ENCODE measurements at regions not wholly inside any gene's neighbourhood (a gene's known extent, or its start where the extent isn't known, plus 50 kb on each side); places are given as distances from the start of the nearest gene placed in this dataset.

GRCh38 chr14:56379956-56380355, 199.6 kb upstream of the TMEM260 start:
- H3K36me3 ChIP-seq: no peaks in the 10 kb centered on the region
- H3K27me3 ChIP-seq: no peaks in the 10 kb centered on the region
- TF ChIP-seq POLR2A (IDR thresholded peaks at IDR 0.05) (no peak), POLR2AphosphoS5 (IDR thresholded peaks at IDR 0.05) (no peak), EP300 (IDR thresholded peaks at IDR 0.05) (no peak), CTCF (IDR thresholded peaks at IDR 0.05) (no peak)
- peak; percentile 78 for ATAC-seq
- H3K9me3 ChIP-seq: peaks cover 0 to 16% (median 0%) of the 10 kb centered on the region in 3 donors
- H3K27ac ChIP-seq: peak overlapping the region in 3 of 4 donors; percentile 1 to 44 (median 37)
- H3K4me3 ChIP-seq: no peak overlapping the region
- H3K4me1 ChIP-seq: peaks cover 5 to 6% (median 5%) of the 10 kb centered on the region in 3 donors
- 70 to 79% methylated on average over 2 of the region's 2 CpGs for WGBS, 2 donors (ENCODE audit: low coverage in 1 of 2)

GRCh38 chr14:56386024-56386423, 193.6 kb upstream of the TMEM260 start:
- Histone ChIP-seq H3K9me3 (peaks cover 0 to 35% (median 0%) of the 10 kb centered on the region in 3 donors), H3K27me3 (no peaks in the 10 kb centered on the region), H3K27ac (no peak overlapping the region), H3K4me3 (no peak overlapping the region), H3K36me3 (no peaks in the 10 kb centered on the region), H3K4me1 (no peaks in the 10 kb centered on the region)
- no peak for ATAC-seq
- TF ChIP-seq POLR2A (IDR thresholded peaks at IDR 0.05): no peak
- no peak for TF ChIP-seq POLR2AphosphoS5 (IDR thresholded peaks at IDR 0.05)
- no peak for TF ChIP-seq CTCF (IDR thresholded peaks at IDR 0.05)
- TF ChIP-seq EP300 (IDR thresholded peaks at IDR 0.05): no peak

- H3K27ac ChIP-seq: no peak overlapping the region
- no peaks in the 10 kb centered on the region for H3K4me1 ChIP-seq
- no peaks in the 10 kb centered on the region for H3K27me3 ChIP-seq
- peaks cover 0 to 15% (median 0%) of the 10 kb centered on the region in 3 donors for H3K9me3 ChIP-seq
- 71 to 73% methylated on average over 1 of the region's 1 CpG for WGBS, 2 donors (ENCODE audit: low coverage in 1 of 2)
- no peak for TF ChIP-seq CTCF (IDR thresholded peaks at IDR 0.05)
- no peak for TF ChIP-seq EP300 (IDR thresholded peaks at IDR 0.05)
- TF ChIP-seq POLR2A (IDR thresholded peaks at IDR 0.05): no peak
- TF ChIP-seq POLR2AphosphoS5 (IDR thresholded peaks at IDR 0.05): no peak
- ATAC-seq: no peak
- H3K4me3 ChIP-seq: no peak overlapping the region
- H3K36me3 ChIP-seq: no peaks in the 10 kb centered on the region
Observed at GRCh38 chr14:56390859-56391258, 188.7 kb upstream of the TMEM260 start.

- Histone ChIP-seq H3K4me3 (no peak overlapping the region), H3K9me3 (no peaks in the 10 kb centered on the region), H3K27ac (no peak overlapping the region), H3K27me3 (no peaks in the 10 kb centered on the region), H3K4me1 (no peaks in the 10 kb centered on the region), H3K36me3 (no peaks in the 10 kb centered on the region)
- ATAC-seq: no peak
- WGBS, 2 donors (ENCODE audit: low coverage in 1 of 2): 68 to 79% methylated on average over 6 of the region's 6 CpGs
- TF ChIP-seq POLR2A (IDR thresholded peaks at IDR 0.05): no peak
- TF ChIP-seq CTCF (IDR thresholded peaks at IDR 0.05): no peak
- no peak for TF ChIP-seq EP300 (IDR thresholded peaks at IDR 0.05)
Observed at GRCh38 chr14:56394826-56395530, 184.6 kb upstream of the TMEM260 start.

GRCh38 chr14:56400109-56400825, 179.3 kb upstream of the TMEM260 start:
- no peak overlapping the region for H3K4me3 ChIP-seq
- no peak for ATAC-seq
- H3K9me3 ChIP-seq: no peaks in the 10 kb centered on the region
- TF ChIP-seq CTCF (IDR thresholded peaks at IDR 0.05) (no peak), POLR2A (IDR thresholded peaks at IDR 0.05) (no peak), EP300 (IDR thresholded peaks at IDR 0.05) (no peak), POLR2AphosphoS5 (IDR thresholded peaks at IDR 0.05) (no peak)
- H3K27me3 ChIP-seq: no peaks in the 10 kb centered on the region
- no peak overlapping the region for H3K27ac ChIP-seq
- no peaks in the 10 kb centered on the region for H3K4me1 ChIP-seq
- no peaks in the 10 kb centered on the region for H3K36me3 ChIP-seq
- WGBS, 2 donors (ENCODE audit: low coverage in 1 of 2): 61 to 78% methylated on average over 3 of the region's 3 CpGs
